Activated CD4-positive, CD25-positive, alpha-beta regulatory T cell treated with anti-CD3 and anti-CD28 coated beads, Interleukin-2, amount 50 U/mL, for 72 hours (primary cell): ENCODE measurements at regions not wholly inside any gene's neighbourhood (a gene's known extent, or its start where the extent isn't known, plus 50 kb on each side); places are given as distances from the start of the nearest gene placed in this dataset.
"Not testable (repeated sequence)": the region's sequence is repeated elsewhere in the genome, so short reads cannot be mapped to it uniquely, and the experiment has no call there.

Experiments
- DNase-seq: peaks from one replicate; pipeline ENCODE4 v3.0.0; 2021

DNA sequence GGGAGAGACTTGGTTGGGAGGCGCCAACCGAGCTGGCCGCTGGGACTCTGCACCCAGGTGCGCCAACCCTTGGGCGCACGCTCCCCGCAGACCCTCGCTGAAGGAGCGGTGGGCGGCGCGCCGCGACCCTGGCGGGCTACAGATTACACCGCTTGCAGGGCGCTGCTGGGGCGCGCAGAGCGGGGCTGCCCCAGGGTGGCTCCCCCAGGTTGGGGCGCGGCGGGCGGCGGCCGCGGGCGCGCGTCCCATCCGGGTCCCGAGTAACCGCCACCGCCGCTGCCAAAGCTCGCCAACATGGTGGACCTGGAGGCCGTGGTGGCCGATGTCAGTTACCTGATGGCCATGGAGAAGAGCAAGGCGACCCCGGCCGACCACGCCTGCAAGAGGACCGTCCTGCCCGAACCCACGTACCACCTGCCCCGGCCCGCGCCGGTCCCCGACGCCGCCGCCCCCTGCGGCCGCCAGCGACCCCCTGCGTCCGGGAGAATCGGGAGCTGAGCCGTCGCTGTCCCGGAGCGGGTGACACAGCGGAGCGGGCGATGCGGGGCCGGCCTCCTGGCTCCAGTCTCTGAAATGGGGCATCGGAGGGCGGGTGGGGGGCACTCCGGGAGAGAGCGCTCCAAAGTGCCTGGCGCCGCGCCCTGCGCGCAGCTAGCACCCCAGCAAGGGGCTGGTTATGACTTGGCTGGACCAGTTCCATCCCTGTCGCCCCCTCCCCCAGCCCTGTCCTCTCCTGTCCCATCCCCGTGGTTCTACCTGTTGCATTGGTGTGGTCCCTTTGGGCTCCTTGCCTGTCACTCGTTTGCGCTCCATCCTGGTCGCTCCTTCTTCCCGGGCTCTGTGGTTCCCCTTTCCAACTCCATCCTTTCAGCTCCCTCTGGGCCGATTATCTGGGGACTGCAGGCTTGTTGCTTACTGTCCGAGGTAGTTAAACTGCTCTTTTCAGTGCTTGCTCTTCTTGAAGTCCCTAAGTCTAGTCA is 143.3 kb upstream of the GRK3 start:
- DNase-seq: no peak

DNA sequence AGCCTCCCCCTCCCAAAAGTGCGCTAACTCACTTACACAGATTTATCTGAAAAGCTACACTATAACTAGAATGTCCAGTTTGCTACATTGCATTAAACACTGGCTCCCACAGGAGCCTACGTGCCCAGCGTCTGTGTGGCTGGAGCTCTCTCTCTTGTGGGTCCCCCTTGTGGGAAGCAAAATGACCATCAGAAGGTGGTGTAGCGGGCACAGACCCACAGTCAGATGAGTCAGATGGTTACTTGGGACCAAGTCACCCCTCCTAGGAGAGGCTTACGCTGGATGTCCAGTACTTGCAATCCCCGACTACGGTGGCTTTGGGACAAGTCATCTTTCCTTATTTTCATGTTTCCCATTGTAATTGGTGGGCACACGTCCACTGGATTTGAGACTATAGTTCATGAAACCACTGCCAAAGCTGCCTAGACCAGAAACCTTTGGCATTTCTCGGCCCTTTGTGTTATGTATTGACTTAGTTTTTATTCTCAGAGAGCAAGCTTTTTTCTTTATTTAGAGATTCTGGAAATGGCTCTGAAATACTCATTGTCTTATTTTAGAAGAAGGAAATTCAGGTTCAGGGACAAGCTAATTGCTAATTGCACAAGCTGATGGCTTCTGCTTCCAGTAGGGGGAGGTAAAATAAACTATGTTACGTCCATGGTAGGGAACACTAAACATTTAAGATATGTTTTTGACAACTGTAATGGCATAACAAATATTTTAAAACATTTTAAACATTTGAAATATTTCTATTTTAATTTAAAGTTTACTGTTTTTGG is 137.8 kb upstream of the GRK3 start:
- not testable (repeated sequence) for DNase-seq

GRCh38 chr22:25431637-25432342 is 132.7 kb upstream of the GRK3 start:
- not testable (repeated sequence) for DNase-seq

GRCh38 chr22:25433381-25433970 is 131.0 kb upstream of the GRK3 start:
- DNase-seq: not testable (repeated sequence)

DNA sequence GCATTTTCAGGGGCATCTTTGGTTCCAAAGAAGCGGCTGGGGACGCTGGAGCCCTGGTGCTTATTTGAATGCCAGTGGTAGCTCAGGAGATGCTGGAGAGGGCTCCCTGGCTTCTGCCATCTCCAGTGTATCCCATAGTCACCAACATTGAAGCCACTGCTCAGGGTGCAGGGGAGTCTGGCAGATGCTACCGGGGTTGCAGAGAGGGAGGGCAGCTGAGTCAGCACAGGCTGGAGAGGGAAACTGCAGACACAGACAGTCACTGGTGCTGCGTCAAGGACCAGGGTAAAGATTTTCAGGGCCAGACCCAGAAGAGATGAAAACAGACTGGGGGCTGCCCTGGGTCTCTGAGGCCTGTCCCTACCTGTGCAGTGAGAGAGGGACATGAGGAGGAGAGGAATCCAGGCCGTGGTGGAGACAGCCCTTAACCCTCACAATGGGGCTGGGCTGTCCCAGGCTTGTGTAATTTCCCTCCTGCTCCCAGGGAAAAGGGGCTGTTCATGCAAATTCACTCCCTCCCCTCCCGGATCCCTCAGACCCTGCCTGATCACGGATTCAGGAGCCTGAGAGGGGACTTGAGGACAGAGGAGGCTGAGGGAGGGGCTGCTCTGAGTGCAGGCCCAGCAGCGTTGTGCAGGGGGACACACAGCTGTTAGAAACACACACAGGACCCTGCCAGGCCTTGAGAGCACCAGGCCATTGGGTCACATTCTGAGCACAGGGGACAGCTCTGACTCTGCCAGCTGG is 126.9 kb upstream of the GRK3 start:
- DNase-seq: no peak

GRCh38 chr22:25447067-25447685 is 117.3 kb upstream of the GRK3 start:
- no peak for DNase-seq

- peak; percentile 94 for DNase-seq
Observed at GRCh38 chr22:25447686-25448434, 116.6 kb upstream of the GRK3 start.

- DNase-seq: peak; percentile 34
Observed at GRCh38 chr22:25448435-25449051, 115.9 kb upstream of the GRK3 start.

GRCh38 chr22:25449781-25450317 is 114.6 kb upstream of the GRK3 start:
- DNase-seq: no peak

- no peak for DNase-seq
Observed at GRCh38 chr22:25451480-25452114, 112.9 kb upstream of the GRK3 start.

DNA sequence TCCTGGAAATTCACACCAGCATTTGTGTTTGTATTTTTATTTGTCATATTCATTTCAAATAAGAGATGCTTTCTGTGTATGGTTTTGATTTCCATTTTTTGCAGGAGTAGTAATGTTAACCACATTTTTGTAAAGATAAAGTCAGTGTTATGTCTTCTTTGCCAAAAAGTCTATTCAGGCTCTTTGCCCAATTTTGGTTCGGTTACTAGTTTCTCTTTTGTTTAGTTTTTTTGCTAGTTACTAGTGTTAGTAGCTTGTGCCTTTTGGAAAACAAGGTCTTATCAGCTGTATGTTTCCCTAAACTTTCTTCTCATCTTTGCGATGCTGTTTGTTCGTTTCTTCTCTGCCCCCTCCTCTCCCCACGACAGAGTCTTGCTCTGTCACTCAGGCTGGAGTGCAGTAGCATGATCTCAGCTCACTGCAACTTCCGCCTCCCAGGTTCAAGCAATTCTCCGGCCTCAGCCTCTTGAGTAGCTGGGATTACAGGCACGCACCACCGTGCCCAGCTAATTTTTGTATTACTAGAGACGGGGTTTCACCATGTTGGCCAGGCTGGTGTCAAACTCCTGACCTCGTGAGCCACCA is 112.3 kb upstream of the GRK3 start:
- DNase-seq: no peak

GRCh38 chr22:25453058-25453457 is 111.4 kb upstream of the GRK3 start:
- DNase-seq: no peak

GRCh38 chr22:25453557-25453956 is 110.9 kb upstream of the GRK3 start:
- no peak for DNase-seq

- DNase-seq: not testable (repeated sequence)
Observed at GRCh38 chr22:25456300-25457043, 108.0 kb upstream of the GRK3 start.

GRCh38 chr22:25458631-25459030 is 105.8 kb upstream of the GRK3 start:
- DNase-seq: not testable (repeated sequence)

DNA sequence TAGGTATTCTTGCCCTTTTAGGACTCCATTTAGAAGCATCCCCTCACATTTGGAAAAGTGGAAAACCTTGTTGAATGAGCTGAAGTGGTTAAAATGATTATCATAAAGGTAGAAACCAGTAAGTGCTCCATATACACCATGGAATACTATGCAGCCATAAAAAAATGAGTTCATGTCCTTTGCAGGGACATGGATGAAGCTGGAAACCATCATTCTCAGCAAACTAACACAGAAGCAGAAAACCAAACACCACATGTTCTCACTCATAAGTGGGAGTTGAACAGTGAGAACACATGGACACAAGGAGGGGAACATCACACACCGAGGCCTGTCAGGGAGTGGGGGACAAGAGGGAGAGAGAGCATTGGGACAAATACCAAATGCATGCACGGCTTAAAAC is 103.8 kb upstream of the GRK3 start:
- not testable (repeated sequence) for DNase-seq

- no peak for DNase-seq
Observed at GRCh38 chr22:25461301-25461700, 103.2 kb upstream of the GRK3 start.
